Hepatocyte (in vitro differentiated cells): ENCODE measurements at regions not wholly inside any gene's neighbourhood (a gene's known extent, or its start where the extent isn't known, plus 50 kb on each side); places are given as distances from the start of the nearest gene placed in this dataset.

Experiments
- EZH2 ChIP-seq: fragments of 200-600 bp; sonication (generic); IDR thresholded peaks from 2 replicates; pipeline ENCODE4 v1.6.1; 2016; ENCODE audit warnings: antibody characterized with exemption, mild to moderate bottlenecking, borderline replicate concordance
- TF ChIP-seq, protein P1 (sequence below): fragments of 200-600 bp; sonication (generic); IDR thresholded peaks from 2 replicates; pipeline ENCODE4 v1.5.1; 2016; ENCODE audit warnings: antibody characterized with exemption, mild to moderate bottlenecking; ENCODE audit not compliant: poor library complexity

DNA sequence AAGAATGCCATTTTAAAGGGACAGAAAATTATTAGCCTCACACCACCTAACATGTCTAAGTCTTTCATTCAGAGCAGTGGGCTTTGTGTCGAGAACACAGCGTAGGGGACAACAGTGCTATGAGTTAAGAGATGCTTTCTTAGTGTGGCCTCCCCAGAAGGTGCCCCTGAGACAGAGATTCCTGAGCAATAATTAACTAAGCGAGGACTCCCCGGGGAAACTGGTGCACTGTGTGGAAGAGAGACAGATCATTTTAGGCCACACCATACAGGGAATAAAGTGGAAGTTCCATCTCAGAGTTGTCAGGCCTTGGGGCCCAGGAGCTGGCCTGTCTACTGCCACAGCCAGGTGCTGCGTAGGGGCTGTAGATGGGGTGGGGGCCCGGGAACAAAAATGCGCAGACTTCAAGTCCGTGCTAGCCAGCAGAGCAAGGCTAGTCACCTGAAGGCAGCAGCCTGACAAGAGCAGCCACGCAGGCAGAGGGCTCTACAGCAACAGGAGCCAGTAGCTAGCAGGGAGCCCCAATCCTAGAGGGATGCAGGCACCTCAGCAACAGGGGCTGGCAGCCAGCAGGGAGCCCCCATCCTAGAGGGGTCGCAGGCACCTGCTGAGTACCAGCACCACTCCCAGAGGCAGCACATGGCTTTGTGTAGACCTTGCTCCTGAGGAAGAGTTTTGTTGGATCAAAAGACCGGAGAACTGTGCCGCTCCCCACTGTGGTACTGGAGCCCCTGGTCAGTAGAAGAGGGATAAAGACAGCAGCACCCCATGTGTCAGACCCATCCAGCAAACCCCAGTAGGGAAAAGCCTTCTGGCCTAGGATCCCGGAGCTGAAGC, 63.0 kb upstream of the NXT1 start:
- TF ChIP-seq, protein P1, sequence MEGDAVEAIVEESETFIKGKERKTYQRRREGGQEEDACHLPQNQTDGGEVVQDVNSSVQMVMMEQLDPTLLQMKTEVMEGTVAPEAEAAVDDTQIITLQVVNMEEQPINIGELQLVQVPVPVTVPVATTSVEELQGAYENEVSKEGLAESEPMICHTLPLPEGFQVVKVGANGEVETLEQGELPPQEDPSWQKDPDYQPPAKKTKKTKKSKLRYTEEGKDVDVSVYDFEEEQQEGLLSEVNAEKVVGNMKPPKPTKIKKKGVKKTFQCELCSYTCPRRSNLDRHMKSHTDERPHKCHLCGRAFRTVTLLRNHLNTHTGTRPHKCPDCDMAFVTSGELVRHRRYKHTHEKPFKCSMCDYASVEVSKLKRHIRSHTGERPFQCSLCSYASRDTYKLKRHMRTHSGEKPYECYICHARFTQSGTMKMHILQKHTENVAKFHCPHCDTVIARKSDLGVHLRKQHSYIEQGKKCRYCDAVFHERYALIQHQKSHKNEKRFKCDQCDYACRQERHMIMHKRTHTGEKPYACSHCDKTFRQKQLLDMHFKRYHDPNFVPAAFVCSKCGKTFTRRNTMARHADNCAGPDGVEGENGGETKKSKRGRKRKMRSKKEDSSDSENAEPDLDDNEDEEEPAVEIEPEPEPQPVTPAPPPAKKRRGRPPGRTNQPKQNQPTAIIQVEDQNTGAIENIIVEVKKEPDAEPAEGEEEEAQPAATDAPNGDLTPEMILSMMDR = no peak
- TF ChIP-seq EZH2 = no peak
